Progenitor cell of endocrine pancreas (in vitro differentiated cells): ENCODE measurements at regions not wholly inside any gene's neighbourhood (a gene's known extent, or its start where the extent isn't known, plus 50 kb on each side); places are given as distances from the start of the nearest gene placed in this dataset.

Experiments
- DNase-seq: peaks from one replicate; pipeline ENCODE4 v3.0.0; 2021; ENCODE audit warnings: low spot score; ENCODE audit not compliant: unreplicated experiment
- H3K27ac Mint-ChIP-seq: 2 replicates; pipeline ENCODE4 v1.8.0; 2021; ENCODE audit warnings: mild to moderate bottlenecking, moderate library complexity, mixed read lengths
- H3K27me3 Mint-ChIP-seq: 2 replicates; pipeline ENCODE4 v1.8.0; 2021; ENCODE audit warnings: mixed read lengths
- H3K36me3 Mint-ChIP-seq: 2 replicates; pipeline ENCODE4 v1.8.0; 2022; ENCODE audit warnings: mixed read lengths; ENCODE audit not compliant: insufficient read depth
- H3K4me1 Mint-ChIP-seq: 2 replicates; pipeline ENCODE4 v1.8.0; 2021; ENCODE audit warnings: low read depth, mixed read lengths
- H3K4me3 Mint-ChIP-seq: 2 replicates; pipeline ENCODE4 v1.8.0; 2021; ENCODE audit warnings: low read depth, mild to moderate bottlenecking, moderate library complexity, mixed read lengths
- H3K9me3 Mint-ChIP-seq: 2 replicates; pipeline ENCODE4 v1.8.0; 2021; ENCODE audit warnings: low read depth, mixed read lengths
- TF ChIP-seq, protein P1 (sequence below): fragments of 200-600 bp; sonication (generic); IDR thresholded peaks from one replicate; pipeline ENCODE4 v1.5.0; 2021; ENCODE audit warnings: antibody characterized with exemption, mild to moderate bottlenecking; ENCODE audit not compliant: unreplicated experiment

GRCh38 chr10:132481690-132482089, 55.9 kb upstream of the INPP5A start:
- no peaks in the 10 kb centered on the region for H3K36me3 Mint-ChIP-seq
- H3K4me1 Mint-ChIP-seq: peaks cover 5% of the 10 kb centered on the region
- H3K9me3 Mint-ChIP-seq: peaks cover 3% of the 10 kb centered on the region
- H3K4me3 Mint-ChIP-seq: no peak overlapping the region
- peak overlapping the region; percentile 44 for H3K27ac Mint-ChIP-seq
- DNase-seq: no peak
- TF ChIP-seq, protein P1, sequence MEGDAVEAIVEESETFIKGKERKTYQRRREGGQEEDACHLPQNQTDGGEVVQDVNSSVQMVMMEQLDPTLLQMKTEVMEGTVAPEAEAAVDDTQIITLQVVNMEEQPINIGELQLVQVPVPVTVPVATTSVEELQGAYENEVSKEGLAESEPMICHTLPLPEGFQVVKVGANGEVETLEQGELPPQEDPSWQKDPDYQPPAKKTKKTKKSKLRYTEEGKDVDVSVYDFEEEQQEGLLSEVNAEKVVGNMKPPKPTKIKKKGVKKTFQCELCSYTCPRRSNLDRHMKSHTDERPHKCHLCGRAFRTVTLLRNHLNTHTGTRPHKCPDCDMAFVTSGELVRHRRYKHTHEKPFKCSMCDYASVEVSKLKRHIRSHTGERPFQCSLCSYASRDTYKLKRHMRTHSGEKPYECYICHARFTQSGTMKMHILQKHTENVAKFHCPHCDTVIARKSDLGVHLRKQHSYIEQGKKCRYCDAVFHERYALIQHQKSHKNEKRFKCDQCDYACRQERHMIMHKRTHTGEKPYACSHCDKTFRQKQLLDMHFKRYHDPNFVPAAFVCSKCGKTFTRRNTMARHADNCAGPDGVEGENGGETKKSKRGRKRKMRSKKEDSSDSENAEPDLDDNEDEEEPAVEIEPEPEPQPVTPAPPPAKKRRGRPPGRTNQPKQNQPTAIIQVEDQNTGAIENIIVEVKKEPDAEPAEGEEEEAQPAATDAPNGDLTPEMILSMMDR: no peak
- H3K27me3 Mint-ChIP-seq: peaks cover 26% of the 10 kb centered on the region

- TF ChIP-seq, protein P1: no peak
- Mint-ChIP-seq H3K4me3 (no peak overlapping the region), H3K9me3 (peaks cover 3% of the 10 kb centered on the region), H3K36me3 (no peaks in the 10 kb centered on the region), H3K4me1 (peaks cover 5% of the 10 kb centered on the region), H3K27me3 (peaks cover 26% of the 10 kb centered on the region), H3K27ac (peak overlapping the region; percentile 44)
- no peak for DNase-seq
These were observed 55.3 kb upstream of the INPP5A start for GRCh38 chr10:132482090-132482800.

DNA sequence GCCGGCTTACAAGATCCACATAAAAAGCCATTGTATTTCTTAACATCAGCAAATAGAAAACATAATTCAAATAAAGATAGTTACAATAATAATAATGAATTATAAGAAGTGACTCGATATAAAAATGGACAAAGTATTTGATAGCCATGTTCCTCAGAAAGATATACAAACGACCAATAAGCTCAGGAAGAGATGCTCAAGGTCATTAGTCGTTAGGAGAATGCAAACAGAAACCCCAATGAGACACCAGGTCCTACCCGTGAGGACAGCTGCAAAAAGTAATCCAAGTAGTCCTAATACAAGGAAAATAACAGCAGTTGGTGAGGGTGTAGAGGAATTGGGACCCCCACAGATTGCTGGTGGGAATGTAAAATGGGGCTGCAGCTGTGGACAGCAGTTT, 54.2 kb upstream of the INPP5A start:
- no peaks in the 10 kb centered on the region for H3K36me3 Mint-ChIP-seq
- no peak for DNase-seq
- H3K27ac Mint-ChIP-seq: no peak overlapping the region

DNA sequence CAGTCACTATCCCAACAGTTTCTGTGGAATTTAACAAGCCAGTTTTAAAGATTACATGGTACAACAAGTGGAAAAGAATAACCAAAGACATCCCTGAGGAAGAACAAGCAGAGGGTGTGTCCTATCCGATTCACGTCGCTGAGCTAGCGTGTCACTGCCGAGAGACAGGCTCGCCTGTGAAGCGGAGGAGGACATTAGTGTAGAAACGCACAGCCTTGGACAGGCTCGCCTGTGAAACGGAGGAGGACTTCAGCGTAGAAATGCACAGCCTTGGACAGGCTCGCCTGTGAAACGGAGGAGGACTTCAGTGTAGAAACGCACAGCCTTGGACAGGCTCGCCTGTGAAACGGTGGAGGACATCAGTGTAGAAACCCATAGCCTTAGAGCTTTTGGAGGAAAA, 52.7 kb upstream of the INPP5A start:
- H3K4me1 Mint-ChIP-seq: peaks cover 3% of the 10 kb centered on the region
- no peak overlapping the region for H3K4me3 Mint-ChIP-seq
- DNase-seq: no peak
- no peak overlapping the region for H3K27ac Mint-ChIP-seq
- TF ChIP-seq, protein P1: no peak
- peaks cover 21% of the 10 kb centered on the region for H3K27me3 Mint-ChIP-seq
- peaks cover 3% of the 10 kb centered on the region for H3K9me3 Mint-ChIP-seq
- no peaks in the 10 kb centered on the region for H3K36me3 Mint-ChIP-seq

More for the DNA sequence above, 54.2 kb upstream of the INPP5A start:
- H3K9me3 Mint-ChIP-seq: peaks cover 3% of the 10 kb centered on the region
- TF ChIP-seq, protein P1: no peak
- H3K4me3 Mint-ChIP-seq: no peak overlapping the region
- peaks cover 26% of the 10 kb centered on the region for H3K27me3 Mint-ChIP-seq
- H3K4me1 Mint-ChIP-seq: peaks cover 3% of the 10 kb centered on the region

- Mint-ChIP-seq H3K36me3 (no peaks in the 10 kb centered on the region), H3K9me3 (peaks cover 3% of the 10 kb centered on the region), H3K4me1 (peaks cover 3% of the 10 kb centered on the region), H3K27me3 (peaks cover 17% of the 10 kb centered on the region), H3K4me3 (no peak overlapping the region), H3K27ac (no peak overlapping the region)
- TF ChIP-seq, protein P1: no peak
- no peak for DNase-seq
These were observed 52.2 kb upstream of the INPP5A start for GRCh38 chr10:132485391-132485790.
